Aorta (tissue), 5 donors: ENCODE measurements at regions not wholly inside any gene's neighbourhood (a gene's known extent, or its start where the extent isn't known, plus 50 kb on each side); places are given as distances from the start of the nearest gene placed in this dataset.

Source experiments
- ATAC-seq: fragments of 200-7000 bp; cut with Tn5 transposase; one replicate; pipeline ENCODE4 v1.9.1; 2022; ENCODE audit warnings: moderate library complexity; ENCODE audit not compliant: low FRiP score
- DNase-seq, 2 donors: peaks; one replicate each; pipeline ENCODE4 v3.0.0-alpha.2; 2020
- H3K27ac ChIP-seq, 2 donors: one replicate each; pipeline ENCODE4 v1.5.1; 2013; ENCODE audit warnings: low read length in 2 of 2, mild to moderate bottlenecking in 2 of 2, moderate library complexity in 2 of 2, control low read depth in 1 of 2, inconsistent platforms in 1 of 2, low read depth in 1 of 2
- H3K27me3 ChIP-seq, 2 donors: one replicate each; pipeline ENCODE4 v1.6.1; 2013; ENCODE audit warnings: control low read depth in 1 of 2, low read length in 1 of 2, mild to moderate bottlenecking in 1 of 2, moderate library complexity in 1 of 2; ENCODE audit not compliant: insufficient read depth in 2 of 2, control insufficient read depth in 1 of 2
- H3K36me3 ChIP-seq, 2 donors: one replicate each; pipeline ENCODE4 v1.6.1; 2013; ENCODE audit warnings: control low read depth in 1 of 2, low read length in 1 of 2, mild to moderate bottlenecking in 1 of 2; ENCODE audit not compliant: insufficient read depth in 2 of 2, control insufficient read depth in 1 of 2
- H3K4me1 ChIP-seq, 2 donors: one replicate each; pipeline ENCODE4 v1.6.1; 2013; ENCODE audit warnings: low read length in 2 of 2, control low read depth in 1 of 2, mild to moderate bottlenecking in 1 of 2, moderate library complexity in 1 of 2; ENCODE audit not compliant: insufficient read depth in 2 of 2, control insufficient read depth in 1 of 2
- H3K4me3 ChIP-seq, 2 donors: one replicate each; pipeline ENCODE4 v1.5.1; 2013; ENCODE audit warnings: low read length in 2 of 2, control low read depth in 1 of 2, mild to moderate bottlenecking in 1 of 2
- H3K9me3 ChIP-seq: one replicate; pipeline ENCODE4 v1.6.1; 2013; ENCODE audit warnings: mild to moderate bottlenecking, low read length; ENCODE audit not compliant: control insufficient read depth
- WGBS, 2 donors: extraction: QIAGEN DNeasy Blood & Tissue Kit; methylation state at CpG; one replicate each; pipeline ENCODE4 v1.1.7; 2013; 5-methylcytosine and 5-hydroxymethylcytosine counted together
- intact Hi-C, 2 donors: fragments of 100-400 bp; cut with DNase I; formaldehyde crosslinking; loops; one replicate each; pipeline versions ENCODE4 v1.14.2 to v1.15.0; 2022
- donor health status: healthy with polysubstance abuse.
- donor health status: Bipolar disorder and iron deficiency.
- donor health status: DM: no; HTN: no; CAD: no.
- donor health status: DM: no; HTN: no; CAD: no.
- donor health status: DM: yes; HTN: yes; CAD: no.

DNA sequence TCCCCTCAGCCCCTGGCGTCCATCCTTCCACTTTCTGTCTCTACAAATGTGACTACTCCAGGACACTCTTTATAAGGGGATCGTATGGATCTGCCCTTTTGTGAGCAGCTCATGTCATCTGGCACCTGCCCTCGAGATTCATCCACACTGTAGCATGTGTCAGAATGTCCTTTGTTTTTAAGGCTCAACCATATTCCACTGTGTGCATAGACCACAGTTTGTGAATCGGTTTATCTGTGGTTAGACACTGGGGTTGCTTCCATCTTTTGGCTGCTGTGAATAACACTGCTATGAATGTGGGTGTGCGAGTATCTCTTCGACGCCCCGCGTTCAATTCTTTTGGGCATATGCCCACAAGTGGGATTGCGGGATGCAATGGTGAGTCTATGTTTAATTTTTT is 167.9 kb downstream of the NUP210 start:
- no peaks in the 10 kb centered on the region for H3K27me3 ChIP-seq
- ATAC-seq (no peak), DNase-seq (no peak)
- H3K4me1 ChIP-seq: no peaks in the 10 kb centered on the region
- 85 to 88% methylated on average over 10 of the region's 10 CpGs for whole genome bisulfite sequencing, 2 donors
- H3K27ac ChIP-seq: no peak overlapping the region
- no peak overlapping the region for H3K4me3 ChIP-seq
- H3K9me3 ChIP-seq: no peaks in the 10 kb centered on the region
- H3K36me3 ChIP-seq: no peaks in the 10 kb centered on the region
- intact Hi-C loops: no loop called here

GRCh38 chr3:13251166-13251903 is 168.8 kb downstream of the NUP210 start:
- intact Hi-C loops: no loop called here
- H3K9me3 ChIP-seq: no peaks in the 10 kb centered on the region
- DNase-seq: no peak
- no peaks in the 10 kb centered on the region for H3K27me3 ChIP-seq
- H3K27ac ChIP-seq: no peak overlapping the region
- H3K4me1 ChIP-seq: no peaks in the 10 kb centered on the region
- ATAC-seq: no peak
- H3K36me3 ChIP-seq: no peaks in the 10 kb centered on the region
- 59 to 62% methylated on average over 4 of the region's 4 CpGs for WGBS, 2 donors
- no peak overlapping the region for H3K4me3 ChIP-seq

DNA sequence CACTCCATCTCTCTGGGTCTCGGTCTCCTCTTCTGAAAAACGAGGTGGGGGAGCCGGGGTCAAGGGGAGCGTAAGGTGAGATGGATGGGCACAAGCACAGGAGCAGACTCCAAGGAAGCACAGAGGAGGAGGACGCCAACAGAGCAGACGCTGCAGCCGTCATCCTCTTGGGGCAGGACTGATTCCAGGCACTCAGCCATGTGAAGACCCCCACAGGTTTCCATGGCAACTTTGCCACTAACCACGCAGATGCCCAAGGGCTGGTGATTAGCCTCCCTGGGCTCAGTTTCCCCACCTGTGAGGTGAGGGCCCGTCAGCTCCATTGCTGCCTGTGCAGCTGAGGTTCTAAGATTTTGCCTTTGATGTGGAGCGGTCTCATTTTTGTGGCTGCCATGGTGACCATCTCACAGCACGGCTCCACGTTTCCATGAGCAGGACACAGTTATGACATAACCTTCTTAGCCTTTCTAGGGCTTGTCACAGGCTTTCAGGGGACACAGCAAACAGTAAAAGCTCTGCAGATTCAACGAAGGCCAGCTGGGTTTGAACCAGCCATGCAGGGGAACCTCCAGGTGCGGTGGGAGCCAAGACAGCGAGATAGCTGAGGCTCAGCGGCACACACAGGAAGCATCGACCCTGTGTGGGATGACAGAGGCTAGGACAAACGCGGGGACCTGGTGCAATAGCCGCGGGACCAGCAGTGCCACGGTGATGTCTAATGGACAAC is 170.3 kb downstream of the NUP210 start:
- Histone ChIP-seq H3K4me3 (no peak overlapping the region), H3K27me3 (no peaks in the 10 kb centered on the region), H3K27ac (no peak overlapping the region), H3K36me3 (no peaks in the 10 kb centered on the region), H3K4me1 (no peaks in the 10 kb centered on the region), H3K9me3 (no peaks in the 10 kb centered on the region)
- intact Hi-C loops: no loop called here
- no peak for DNase-seq
- no peak for ATAC-seq
- 70 to 75% methylated on average over 22 of the region's 22 CpGs for WGBS, 2 donors

- intact Hi-C loops: no loop called here
- 76 to 77% methylated on average over 6 of the region's 6 CpGs for WGBS, 2 donors
- ATAC-seq (no peak), DNase-seq (no peak)
- Histone ChIP-seq H3K4me1 (no peaks in the 10 kb centered on the region), H3K9me3 (no peaks in the 10 kb centered on the region), H3K27me3 (no peaks in the 10 kb centered on the region), H3K36me3 (no peaks in the 10 kb centered on the region), H3K27ac (no peak overlapping the region), H3K4me3 (no peak overlapping the region)
Measured at GRCh38 chr3:13248640-13249039, 171.5 kb downstream of the NUP210 start.

DNA sequence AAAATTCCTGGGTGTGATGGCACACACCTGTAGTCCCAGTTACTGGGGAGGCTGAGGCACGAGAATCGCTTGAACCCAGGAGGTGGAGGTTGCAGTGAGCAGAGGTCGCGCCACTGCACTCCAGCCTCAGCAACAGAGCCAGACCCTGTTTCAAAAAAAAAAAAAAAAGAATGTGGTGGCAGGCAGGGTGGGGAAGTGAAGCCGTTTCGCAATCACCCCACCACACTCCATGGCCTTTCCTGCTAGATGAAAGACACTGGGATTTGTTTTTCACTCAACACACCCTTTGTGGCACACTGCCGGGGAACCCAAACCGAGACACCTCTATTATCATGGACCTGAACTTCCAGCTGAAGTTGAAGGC is 172.4 kb upstream of the IQSEC1 start:
- Histone ChIP-seq H3K4me3 (no peak overlapping the region), H3K27ac (no peak overlapping the region), H3K4me1 (no peaks in the 10 kb centered on the region), H3K9me3 (no peaks in the 10 kb centered on the region), H3K27me3 (no peaks in the 10 kb centered on the region), H3K36me3 (no peaks in the 10 kb centered on the region)
- ATAC-seq (no peak), DNase-seq (no peak)
- intact Hi-C loops: no loop called here
- 95% methylated on average over 8 of the region's 8 CpGs for WGBS, 2 donors

- H3K4me1 ChIP-seq: no peaks in the 10 kb centered on the region
- 80 to 86% methylated on average over 9 of the region's 9 CpGs for WGBS, 2 donors
- H3K27ac ChIP-seq: no peak overlapping the region
- no peaks in the 10 kb centered on the region for H3K9me3 ChIP-seq
- H3K27me3 ChIP-seq: no peaks in the 10 kb centered on the region
- no peak for DNase-seq
- H3K4me3 ChIP-seq: no peak overlapping the region
- no peak for ATAC-seq
- intact Hi-C loops: no loop called here
- no peaks in the 10 kb centered on the region for H3K36me3 ChIP-seq
Measured at GRCh38 chr3:13243586-13243985, 170.4 kb upstream of the IQSEC1 start.

DNA sequence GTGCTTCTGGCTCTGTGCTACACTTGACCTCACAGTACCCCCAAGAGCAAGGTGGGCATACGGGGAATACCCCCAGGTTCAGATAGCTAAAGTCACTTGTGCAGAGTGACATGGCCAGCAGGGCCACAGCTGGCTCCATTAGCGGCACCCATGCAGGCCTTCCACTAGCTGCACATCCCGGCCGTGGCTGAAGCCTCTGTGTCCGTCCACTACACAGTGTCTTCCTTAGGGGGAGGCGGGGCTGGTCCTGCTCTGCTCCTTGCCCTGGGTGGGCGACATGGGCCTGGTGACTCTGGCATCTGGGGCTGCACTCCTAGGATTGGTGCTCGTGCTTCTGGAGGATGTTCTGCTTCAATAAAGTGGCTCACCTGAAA is 169.1 kb upstream of the IQSEC1 start:
- Histone ChIP-seq H3K4me1 (no peaks in the 10 kb centered on the region), H3K4me3 (no peak overlapping the region), H3K27me3 (no peaks in the 10 kb centered on the region), H3K27ac (no peak overlapping the region), H3K9me3 (no peaks in the 10 kb centered on the region), H3K36me3 (no peaks in the 10 kb centered on the region)
- WGBS, 2 donors: 91 to 92% methylated on average over 8 of the region's 8 CpGs
- intact Hi-C loops: no loop called here
- DNase-seq (no peak), ATAC-seq (no peak)

DNA sequence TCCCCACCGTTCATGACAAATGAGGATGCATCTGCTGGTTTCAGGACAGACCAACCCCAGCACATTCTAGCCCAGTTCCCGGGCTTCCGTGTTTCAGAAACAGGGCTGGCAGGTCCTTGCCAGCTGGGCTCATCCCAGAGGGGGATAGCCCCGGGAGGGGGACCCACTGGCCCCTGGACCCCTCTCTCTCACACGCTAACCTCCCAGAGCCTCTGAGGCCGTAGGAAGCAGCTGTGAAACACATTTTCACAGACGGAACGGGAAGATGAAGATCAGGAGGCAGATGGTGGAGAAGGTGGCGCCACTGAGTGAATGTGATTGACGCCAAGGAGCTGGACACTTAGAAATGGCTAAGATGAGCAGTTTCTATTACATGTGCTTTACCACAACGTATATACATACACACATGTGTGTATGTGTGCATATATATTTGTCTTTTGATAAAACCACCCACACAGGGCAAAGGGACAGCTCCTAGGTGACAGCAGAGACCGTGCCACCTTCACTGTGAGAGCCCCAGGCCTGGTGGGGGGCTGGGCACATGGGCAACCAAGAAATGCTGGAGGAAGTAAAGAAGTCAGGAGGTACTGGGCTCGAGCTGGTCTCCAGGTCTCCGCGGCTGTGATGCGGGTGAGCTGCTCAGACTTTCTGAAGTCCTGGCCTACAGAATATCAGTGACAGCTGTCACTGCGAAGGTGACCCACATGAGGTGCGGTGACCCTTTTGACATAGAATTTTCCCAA is 168.6 kb upstream of the IQSEC1 start:
- H3K27me3 ChIP-seq: no peaks in the 10 kb centered on the region
- intact Hi-C loops: no loop called here
- no peak for DNase-seq
- H3K9me3 ChIP-seq: no peaks in the 10 kb centered on the region
- no peak for ATAC-seq
- no peaks in the 10 kb centered on the region for H3K4me1 ChIP-seq
- H3K4me3 ChIP-seq: no peak overlapping the region
- WGBS, 2 donors: 70 to 78% methylated on average over 18 of the region's 18 CpGs
- no peaks in the 10 kb centered on the region for H3K36me3 ChIP-seq
- H3K27ac ChIP-seq: no peak overlapping the region
